Endodermal cell (in vitro differentiated cells): ENCODE measurements at regions not wholly inside any gene's neighbourhood (a gene's known extent, or its start where the extent isn't known, plus 50 kb on each side); places are given as distances from the start of the nearest gene placed in this dataset.

ENCODE experiments used
- DNase-seq: peaks from one replicate; pipeline ENCODE4 v3.0.0-alpha.2; 2017
- H3K27ac ChIP-seq: 2 replicates; pipeline ENCODE4 v1.5.1; 2013; ENCODE audit warnings: mild to moderate bottlenecking, low read depth, low read length, moderate library complexity
- H3K27me3 ChIP-seq: 2 replicates; pipeline ENCODE4 v1.6.1; 2013; ENCODE audit warnings: mild to moderate bottlenecking, low read length, moderate library complexity; ENCODE audit not compliant: insufficient read depth, control insufficient read depth, poor library complexity, severe bottlenecking
- H3K36me3 ChIP-seq: 2 replicates; pipeline ENCODE4 v1.7.0; 2013; ENCODE audit warnings: mild to moderate bottlenecking, low read length, moderate library complexity; ENCODE audit not compliant: control insufficient read depth, insufficient read depth
- H3K4me1 ChIP-seq: one replicate; pipeline ENCODE4 v1.7.0; 2013; ENCODE audit warnings: low read length; ENCODE audit not compliant: control insufficient read depth, insufficient read depth
- H3K4me3 ChIP-seq: 2 replicates; pipeline ENCODE4 v1.5.1; 2013; ENCODE audit warnings: mild to moderate bottlenecking, low read length, moderate library complexity
- H3K9ac ChIP-seq: 2 replicates; pipeline ENCODE4 v1.6.1; 2013; ENCODE audit warnings: mild to moderate bottlenecking, low read length, moderate library complexity; ENCODE audit not compliant: poor library complexity, severe bottlenecking; ENCODE audit errors: extremely low read depth
- H3K9me3 ChIP-seq: 2 replicates; pipeline ENCODE4 v1.6.1; 2013; ENCODE audit warnings: mild to moderate bottlenecking, low read length, moderate library complexity; ENCODE audit not compliant: control insufficient read depth
- H3K27ac Mint-ChIP-seq: 2 replicates; pipeline ENCODE4 v1.8.0; 2020; ENCODE audit warnings: mixed read lengths
- H3K27me3 Mint-ChIP-seq: 2 replicates; pipeline ENCODE4 v1.8.0; 2021; ENCODE audit warnings: mild to moderate bottlenecking, mixed read lengths; ENCODE audit not compliant: insufficient read depth
- H3K36me3 Mint-ChIP-seq: 2 replicates; pipeline ENCODE4 v1.8.0; 2020; ENCODE audit warnings: low read depth, mixed read lengths
- H3K4me1 Mint-ChIP-seq: 2 replicates; pipeline ENCODE4 v1.8.0; 2020; ENCODE audit warnings: mixed read lengths
- H3K4me3 Mint-ChIP-seq: 2 replicates; pipeline ENCODE4 v1.8.0; 2020; ENCODE audit warnings: mild to moderate bottlenecking, moderate library complexity, mixed read lengths
- H3K9me3 Mint-ChIP-seq: 2 replicates; pipeline ENCODE4 v1.8.0; 2020; ENCODE audit warnings: mild to moderate bottlenecking, mixed read lengths
- CTCF ChIP-seq: fragments of 200-600 bp; sonication (generic); conservative IDR thresholded peaks from 2 replicates; pipeline ENCODE4 v1.5.0; 2021; ENCODE audit warnings: antibody characterized with exemption, mild to moderate bottlenecking
- WGBS, 2 experiments: methylation state at CpG; one replicate each; pipeline versions ENCODE4 v1.1.5 to v1.1.7; 2013; ENCODE audit warnings: missing lambda C conversion rate in 2 of 2, mixed read lengths in 1 of 2; ENCODE audit not compliant: insufficient coverage in 1 of 2, insufficient read length in 1 of 2; 5-methylcytosine and 5-hydroxymethylcytosine counted together

DNA sequence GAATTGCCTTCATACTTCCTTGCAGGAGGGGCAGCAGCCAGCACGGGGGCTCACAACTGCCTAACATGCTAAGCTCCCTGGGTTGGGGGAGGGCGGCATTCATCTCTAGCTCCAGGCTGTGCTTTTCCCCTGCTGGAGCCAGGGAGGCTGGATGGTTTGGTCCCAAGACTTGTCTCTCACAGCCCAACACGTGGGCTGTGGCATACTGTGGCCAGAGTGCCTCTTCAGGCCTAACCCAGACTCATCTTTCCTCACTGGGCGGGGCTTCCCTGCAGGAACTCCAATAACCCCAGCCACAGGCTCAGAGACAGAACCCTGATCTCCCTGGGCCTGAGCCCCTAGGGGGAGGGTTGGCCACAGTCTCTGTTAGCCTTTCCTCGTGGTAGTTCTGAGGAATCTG is 121.9 kb upstream of the PLET1 start:
- 79 to 83% methylated on average over 4 to 5 of the region's 5 CpGs for WGBS, 2 experiments
- Histone ChIP-seq H3K9me3 (peaks cover under 1% of the 10 kb centered on the region), H3K36me3 (no peaks in the 10 kb centered on the region), H3K27me3 (no peaks in the 10 kb centered on the region), H3K27ac (no peak overlapping the region), H3K9ac (no peak overlapping the region), H3K4me1 (no peaks in the 10 kb centered on the region), H3K4me3 (no peak overlapping the region)
- Mint-ChIP-seq H3K4me1 (no peaks in the 10 kb centered on the region), H3K27ac (no peak overlapping the region), H3K9me3 (peaks cover 3% of the 10 kb centered on the region), H3K36me3 (no peaks in the 10 kb centered on the region), H3K27me3 (peaks cover 1% of the 10 kb centered on the region), H3K4me3 (no peak overlapping the region)
- peak; percentile 57 for DNase-seq
- TF ChIP-seq CTCF: no peak

DNA sequence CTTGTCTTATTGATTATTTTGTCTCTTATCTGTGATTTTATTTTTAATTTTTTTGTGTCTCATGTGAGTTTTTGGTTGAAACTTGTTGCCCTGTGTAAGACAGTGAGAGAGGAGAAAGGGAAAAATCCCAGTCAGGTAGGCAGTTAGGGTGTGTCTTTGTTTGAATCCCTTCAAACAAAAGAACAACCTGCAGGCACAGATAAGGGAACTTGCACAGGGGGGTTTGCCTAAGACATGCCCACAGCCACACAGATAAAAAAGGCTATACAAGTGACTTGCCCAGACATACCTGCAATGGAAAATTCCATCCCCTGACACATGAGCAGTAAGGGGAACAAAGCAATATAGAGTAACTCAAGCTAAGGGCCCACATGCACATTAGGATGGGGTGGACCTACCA is 127.8 kb upstream of the PLET1 start:
- Mint-ChIP-seq H3K27me3 (peaks cover 9% of the 10 kb centered on the region), H3K9me3 (peaks cover 17% of the 10 kb centered on the region), H3K4me1 (no peaks in the 10 kb centered on the region), H3K4me3 (no peak overlapping the region), H3K27ac (no peak overlapping the region), H3K36me3 (peaks cover 2% of the 10 kb centered on the region)
- Histone ChIP-seq H3K9ac (no peak overlapping the region), H3K36me3 (no peaks in the 10 kb centered on the region), H3K4me1 (no peaks in the 10 kb centered on the region), H3K27me3 (no peaks in the 10 kb centered on the region), H3K9me3 (peaks cover 16% of the 10 kb centered on the region), H3K27ac (no peak overlapping the region), H3K4me3 (no peak overlapping the region)
- DNase-seq: no peak
- TF ChIP-seq CTCF: no peak

DNA sequence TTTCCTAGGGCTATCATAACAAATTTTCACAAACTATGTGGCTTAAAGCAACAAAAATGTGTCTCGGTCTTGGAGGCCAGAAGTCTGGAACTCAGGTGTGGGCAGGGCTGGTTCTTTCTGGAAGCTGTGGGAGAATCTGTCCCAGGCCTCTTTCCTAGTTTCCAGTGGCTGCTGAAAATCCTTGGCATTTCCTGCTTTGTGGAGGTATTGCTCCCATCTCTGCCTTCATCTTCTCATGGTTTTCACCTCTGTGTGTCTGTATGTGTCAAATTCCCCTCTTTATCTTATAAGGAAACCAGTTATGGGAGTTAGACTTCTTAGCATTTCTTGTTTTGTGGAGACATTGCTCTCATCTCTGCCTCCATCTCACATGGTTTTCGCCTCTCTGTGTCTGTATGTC is 130.4 kb upstream of the PLET1 start:
- Histone ChIP-seq H3K27me3 (no peaks in the 10 kb centered on the region), H3K36me3 (no peaks in the 10 kb centered on the region), H3K4me3 (no peak overlapping the region), H3K9ac (no peak overlapping the region), H3K27ac (no peak overlapping the region), H3K4me1 (no peaks in the 10 kb centered on the region), H3K9me3 (peaks cover 16% of the 10 kb centered on the region)
- no peak for DNase-seq
- Mint-ChIP-seq H3K4me1 (no peaks in the 10 kb centered on the region), H3K9me3 (peaks cover 17% of the 10 kb centered on the region), H3K27ac (no peak overlapping the region), H3K27me3 (peaks cover 8% of the 10 kb centered on the region), H3K36me3 (peaks cover 2% of the 10 kb centered on the region), H3K4me3 (no peak overlapping the region)
- 46 to 50% methylated on average over 2 of the region's 2 CpGs for WGBS, 2 experiments
- no peak for TF ChIP-seq CTCF
